Stomach (tissue), 8 donors: ENCODE measurements at regions not wholly inside any gene's neighbourhood (a gene's known extent, or its start where the extent isn't known, plus 50 kb on each side); places are given as distances from the start of the nearest gene placed in this dataset.

Source experiments
- DNase-seq, 2 donors: peaks; one replicate each; pipeline versions ENCODE4 v3.0.0 to v3.0.0-alpha.2; 2013 to 2019
- H3K27ac ChIP-seq, 5 donors: fragments of 200-600 bp in 4 of 5; sonication (generic) in 4 of 5; one replicate each; pipeline ENCODE4 v1.5.1; 2013 to 2019; ENCODE audit warnings: mild to moderate bottlenecking in 1 of 5, moderate library complexity in 1 of 5
- H3K27me3 ChIP-seq, 3 donors: fragments of 200-600 bp; sonication (generic); one replicate each; pipeline ENCODE4 v1.5.1; 2017 to 2019; ENCODE audit warnings: mixed run types in 1 of 3
- H3K36me3 ChIP-seq, 4 donors: fragments of 200-600 bp; sonication (generic); 1 replicate in 3 of 4; 2 replicates in 1 of 4; pipeline ENCODE4 v1.5.1; 2016 to 2019
- H3K4me1 ChIP-seq, 4 donors: fragments of 200-600 bp; sonication (generic); one replicate each; pipeline ENCODE4 v1.5.1; 2016 to 2019
- H3K4me3 ChIP-seq, 4 donors: fragments of 200-600 bp; sonication (generic) in 3 of 4; one replicate each; pipeline ENCODE4 v1.5.1; 2016 to 2019; ENCODE audit warnings: mild to moderate bottlenecking in 1 of 4
- H3K9me3 ChIP-seq, 4 donors: fragments of 200-600 bp; sonication (generic); one replicate each; pipeline ENCODE4 v1.5.1; 2016 to 2019
- EP300 ChIP-seq: sonication (generic); formaldehyde crosslinking; IDR thresholded peaks from one replicate; pipeline ENCODE4 v1.6.1; 2017; ENCODE audit warnings: antibody characterized with exemption
- POLR2A ChIP-seq, 4 donors: fragments of 450-650 bp; IDR thresholded peaks; one replicate each; pipeline ENCODE4 v1.6.1; 2016; ENCODE audit warnings: antibody characterized with exemption in 4 of 4, control low read depth in 2 of 4, mild to moderate bottlenecking in 1 of 4, moderate library complexity in 1 of 4
- POLR2AphosphoS5 ChIP-seq, 3 donors: sonication (generic); formaldehyde crosslinking; IDR thresholded peaks; one replicate each; pipeline ENCODE4 v1.6.1; 2016; ENCODE audit warnings: antibody characterized with exemption in 3 of 3
- WGBS, 5 donors: extraction: QIAGEN DNeasy Blood & Tissue Kit in 3 of 5; methylation state at CpG; one replicate each; pipeline versions ENCODE4 v1.1.5 to v1.1.7; 2013 to 2018; 5-methylcytosine and 5-hydroxymethylcytosine counted together
- intact Hi-C: fragments of 100-400 bp; cut with DNase I; formaldehyde crosslinking; loops from one replicate; pipeline ENCODE4 v1.15.1; 2023; ENCODE audit warnings: low total_unique reads
- TF ChIP-seq, protein P1 (sequence below), 7 experiments: fragments of 450-650 bp in 4 of 7; fragments of 200-600 bp in 3 of 7; sonication (generic) in 3 of 7; IDR thresholded peaks; one replicate each; pipeline ENCODE4 v1.5.1; 2016 to 2019; ENCODE audit warnings: antibody characterized with exemption in 7 of 7, control low read depth in 2 of 7, mild to moderate bottlenecking in 1 of 7
- donor health status: healthy with polysubstance abuse.
- donor health status: Bipolar disorder and iron deficiency.
- donor health status: healthy.

DNA sequence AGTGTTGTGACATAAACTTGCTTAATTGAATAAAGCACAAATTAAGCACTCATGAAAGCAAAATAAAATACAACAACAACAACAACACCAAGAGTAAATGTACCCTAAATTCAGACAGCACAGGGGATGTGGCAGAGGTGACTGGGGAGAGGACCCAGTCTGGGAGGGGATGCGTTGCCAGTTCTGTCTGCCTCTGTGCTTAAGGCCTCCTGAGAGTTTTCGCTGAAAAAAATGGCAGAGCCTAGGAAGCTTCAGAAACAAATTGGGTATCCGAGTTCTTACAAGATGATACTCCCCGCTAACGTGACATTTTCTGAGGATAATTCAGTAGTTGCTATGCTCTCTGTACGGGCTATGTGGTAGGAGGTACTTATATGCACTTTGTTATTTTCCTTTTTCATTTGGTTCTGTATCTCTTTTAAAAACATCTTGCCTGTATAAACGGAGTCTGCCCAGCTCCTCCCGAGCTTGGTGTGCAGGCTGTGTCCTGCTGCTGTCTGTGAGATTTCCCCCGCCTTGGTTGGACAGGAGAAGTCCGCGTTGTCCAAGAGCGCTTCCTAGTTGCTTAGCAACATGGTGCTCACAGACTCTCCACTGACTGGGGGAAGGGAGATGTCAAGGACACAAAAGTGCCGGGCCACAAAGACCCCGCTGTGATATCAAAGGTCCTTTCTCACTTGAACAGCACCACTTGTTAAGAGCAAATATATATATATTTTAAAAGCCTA lies 134.2 kb upstream of the CPHXL start:
- peaks cover 0 to 24% (median 0%) of the 10 kb centered on the region in 3 donors for H3K27me3 ChIP-seq
- 22 to 35% (median 31%) methylated on average over 14 of the region's 14 CpGs for WGBS, 5 donors
- H3K4me1 ChIP-seq: no peaks in the 10 kb centered on the region
- H3K36me3 ChIP-seq: no peaks in the 10 kb centered on the region
- intact Hi-C loops: no loop called here
- H3K9me3 ChIP-seq: no peaks in the 10 kb centered on the region
- TF ChIP-seq POLR2AphosphoS5 (IDR thresholded peaks at IDR 0.05) (no peak), EP300 (no peak), POLR2A (IDR thresholded peaks at IDR 0.05) (no peak)
- TF ChIP-seq, protein P1, sequence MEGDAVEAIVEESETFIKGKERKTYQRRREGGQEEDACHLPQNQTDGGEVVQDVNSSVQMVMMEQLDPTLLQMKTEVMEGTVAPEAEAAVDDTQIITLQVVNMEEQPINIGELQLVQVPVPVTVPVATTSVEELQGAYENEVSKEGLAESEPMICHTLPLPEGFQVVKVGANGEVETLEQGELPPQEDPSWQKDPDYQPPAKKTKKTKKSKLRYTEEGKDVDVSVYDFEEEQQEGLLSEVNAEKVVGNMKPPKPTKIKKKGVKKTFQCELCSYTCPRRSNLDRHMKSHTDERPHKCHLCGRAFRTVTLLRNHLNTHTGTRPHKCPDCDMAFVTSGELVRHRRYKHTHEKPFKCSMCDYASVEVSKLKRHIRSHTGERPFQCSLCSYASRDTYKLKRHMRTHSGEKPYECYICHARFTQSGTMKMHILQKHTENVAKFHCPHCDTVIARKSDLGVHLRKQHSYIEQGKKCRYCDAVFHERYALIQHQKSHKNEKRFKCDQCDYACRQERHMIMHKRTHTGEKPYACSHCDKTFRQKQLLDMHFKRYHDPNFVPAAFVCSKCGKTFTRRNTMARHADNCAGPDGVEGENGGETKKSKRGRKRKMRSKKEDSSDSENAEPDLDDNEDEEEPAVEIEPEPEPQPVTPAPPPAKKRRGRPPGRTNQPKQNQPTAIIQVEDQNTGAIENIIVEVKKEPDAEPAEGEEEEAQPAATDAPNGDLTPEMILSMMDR (IDR thresholded peaks at IDR 0.05): no peak
- peak in 1 of 2 donors; percentile 81 for DNase-seq
- no peak overlapping the region for H3K27ac ChIP-seq
- no peak overlapping the region for H3K4me3 ChIP-seq

DNA sequence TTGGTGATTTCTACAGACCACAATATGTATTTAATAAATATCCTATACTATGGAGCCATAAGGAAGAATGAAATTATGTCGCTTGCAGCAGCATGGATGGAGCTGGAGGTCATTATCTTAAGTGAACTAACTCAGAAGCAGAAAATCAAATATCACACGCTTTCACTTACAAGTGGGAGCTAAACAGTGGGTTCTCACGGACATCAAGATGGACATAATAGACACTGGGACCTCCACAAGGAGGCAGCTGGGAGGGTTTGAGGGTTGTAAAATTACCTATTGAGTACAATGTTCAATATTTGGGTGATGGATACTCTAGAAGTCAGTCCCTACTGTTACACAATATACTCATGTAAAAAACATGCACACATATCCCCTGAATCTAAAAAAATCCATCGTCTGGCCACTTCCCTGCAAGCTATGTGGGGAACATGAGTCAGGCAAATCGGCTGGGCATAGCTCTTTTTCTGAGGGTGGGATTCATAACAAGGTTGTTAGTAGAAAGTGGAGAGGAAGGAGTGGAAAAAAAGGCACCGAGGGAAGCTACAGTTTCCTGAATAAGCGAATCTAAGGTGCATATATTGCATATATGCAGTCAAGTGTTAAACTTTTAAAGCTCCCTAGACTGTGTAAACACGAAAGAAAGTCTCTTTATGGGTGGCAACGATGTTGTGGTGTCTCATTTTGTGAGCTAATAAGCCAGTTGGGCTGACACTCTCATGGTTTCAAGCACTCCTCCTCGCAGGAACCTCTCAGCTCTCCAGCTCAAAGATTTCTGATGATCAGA lies 135.2 kb upstream of the CPHXL start:
- 56 to 61% (median 58%) methylated on average over 10 of the region's 10 CpGs for WGBS, 5 donors
- Histone ChIP-seq H3K27me3 (peaks cover 0 to 17% (median 0%) of the 10 kb centered on the region in 3 donors), H3K4me3 (no peak overlapping the region), H3K36me3 (no peaks in the 10 kb centered on the region), H3K9me3 (no peaks in the 10 kb centered on the region), H3K27ac (no peak overlapping the region), H3K4me1 (no peaks in the 10 kb centered on the region)
- DNase-seq: no peak
- no peak for TF ChIP-seq EP300
- no peak for TF ChIP-seq POLR2A (IDR thresholded peaks at IDR 0.05)
- TF ChIP-seq, protein P1 (IDR thresholded peaks at IDR 0.05): no peak
- TF ChIP-seq POLR2AphosphoS5 (IDR thresholded peaks at IDR 0.05): no peak
- intact Hi-C loops: no loop called here

DNA sequence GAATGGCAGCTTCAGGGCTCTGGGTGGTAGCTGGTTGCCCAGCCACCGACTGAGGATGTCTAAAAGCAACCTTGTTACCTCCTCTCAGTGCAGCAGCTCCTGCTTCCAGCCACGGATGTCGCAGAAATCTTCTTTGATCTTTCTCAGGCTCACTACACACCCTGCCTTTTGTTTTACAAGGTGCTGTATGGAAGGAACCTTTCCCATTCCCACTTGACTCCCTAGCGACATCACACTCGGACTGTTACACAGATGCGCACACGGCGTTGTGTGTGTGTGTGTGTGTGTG lies 135.8 kb upstream of the CPHXL start:
- Histone ChIP-seq H3K27ac (no peak overlapping the region), H3K9me3 (no peaks in the 10 kb centered on the region), H3K4me1 (no peaks in the 10 kb centered on the region), H3K36me3 (no peaks in the 10 kb centered on the region), H3K27me3 (peaks cover 0 to 12% (median 0%) of the 10 kb centered on the region in 3 donors), H3K4me3 (no peak overlapping the region)
- peak in 1 of 2 donors; percentile 6 for DNase-seq
- TF ChIP-seq EP300 (no peak), POLR2A (IDR thresholded peaks at IDR 0.05) (no peak), POLR2AphosphoS5 (IDR thresholded peaks at IDR 0.05) (no peak)
- TF ChIP-seq, protein P1 (IDR thresholded peaks at IDR 0.05): no peak
- WGBS, 5 donors: 65 to 78% (median 70%) methylated on average over 8 of the region's 8 CpGs
- intact Hi-C loops: no loop called here

DNA sequence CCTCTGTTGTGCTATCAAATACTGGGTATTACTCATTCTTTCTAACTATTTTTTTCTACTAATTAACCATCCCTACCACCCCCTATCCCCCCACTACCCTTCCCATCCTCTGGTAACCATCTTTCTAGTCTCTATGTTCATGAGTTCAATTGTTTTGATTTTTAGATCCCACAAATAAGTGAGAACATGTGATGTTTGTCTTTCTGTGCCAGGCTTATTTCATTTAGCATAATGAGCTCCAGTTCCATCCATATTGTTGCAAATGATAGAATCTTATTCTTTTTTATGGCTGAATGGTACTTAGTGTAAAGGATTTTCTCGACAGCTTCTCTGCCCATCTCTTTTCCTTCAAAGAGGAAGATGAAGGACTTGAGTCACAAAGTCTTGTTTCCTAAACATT lies 138.0 kb upstream of the CPHXL start:
- DNase-seq: no peak
- Histone ChIP-seq H3K27ac (no peak overlapping the region), H3K4me3 (no peak overlapping the region), H3K4me1 (no peaks in the 10 kb centered on the region), H3K36me3 (no peaks in the 10 kb centered on the region), H3K27me3 (peaks cover 0 to 7% (median 0%) of the 10 kb centered on the region in 3 donors), H3K9me3 (no peaks in the 10 kb centered on the region)
- WGBS, 5 donors: 74 to 86% (median 82%) methylated on average over 1 of the region's 1 CpG
- intact Hi-C loops: no loop called here
- TF ChIP-seq, protein P1 (IDR thresholded peaks at IDR 0.05): no peak
- TF ChIP-seq POLR2A (IDR thresholded peaks at IDR 0.05) (no peak), EP300 (no peak), POLR2AphosphoS5 (IDR thresholded peaks at IDR 0.05) (no peak)
